DND-41 (cell line): ENCODE measurements at regions not wholly inside any gene's neighbourhood (a gene's known extent, or its start where the extent isn't known, plus 50 kb on each side); places are given as distances from the start of the nearest gene placed in this dataset.

Experiments used
- ATAC-seq: fragments of 200-7000 bp; cut with Tn5 transposase; 3 replicates; pipeline ENCODE4 v1.9.1; 2021; ENCODE audit warnings: low read depth; ENCODE audit not compliant: insufficient read depth
- DNase-seq: peaks from one replicate; pipeline ENCODE4 v3.0.0-alpha.2; 2020
- H2AFZ ChIP-seq: 2 replicates; pipeline ENCODE4 v1.6.0; 2012; ENCODE audit warnings: low read depth, low read length
- H3K27ac ChIP-seq: 2 replicates; pipeline ENCODE4 v1.5.1; 2012; ENCODE audit warnings: low read length, inconsistent platforms
- H3K27me3 ChIP-seq: fragments of 200-600 bp; sonication (generic); 2 replicates; pipeline ENCODE4 v1.6.0; 2012; ENCODE audit warnings: low read length, mild to moderate bottlenecking, inconsistent platforms; ENCODE audit not compliant: insufficient read depth, poor library complexity
- H3K36me3 ChIP-seq: 2 replicates; pipeline ENCODE4 v1.5.1; 2012; ENCODE audit warnings: low read length, inconsistent platforms; ENCODE audit not compliant: insufficient read depth
- H3K4me1 ChIP-seq: 2 replicates; pipeline ENCODE4 v1.5.1; 2012; ENCODE audit warnings: mild to moderate bottlenecking, low read length; ENCODE audit not compliant: insufficient read depth
- H3K4me2 ChIP-seq: 2 replicates; pipeline ENCODE4 v1.6.0; 2012; ENCODE audit warnings: mild to moderate bottlenecking, moderate library complexity, low read length, inconsistent platforms; ENCODE audit not compliant: insufficient read depth
- H3K4me3 ChIP-seq, 2 experiments: fragments of 200-600 bp in 1 of 2; shearing (Covaris generic) in 1 of 2; 2 replicates each; pipeline ENCODE4 v1.5.1; 2012 to 2016; ENCODE audit warnings: inconsistent platforms in 2 of 2, low read length in 2 of 2, mild to moderate bottlenecking in 2 of 2, low read depth in 1 of 2, moderate library complexity in 1 of 2
- H3K79me2 ChIP-seq: 2 replicates; pipeline ENCODE4 v1.6.0; 2012; ENCODE audit warnings: low read length, inconsistent platforms; ENCODE audit not compliant: insufficient read depth
- H3K9ac ChIP-seq: 2 replicates; pipeline ENCODE4 v1.6.0; 2012; ENCODE audit warnings: low read depth, mild to moderate bottlenecking, inconsistent platforms, low read length, moderate library complexity
- H3K9me3 ChIP-seq: 2 replicates; pipeline ENCODE4 v1.5.1; 2012; ENCODE audit warnings: low read length, moderate library complexity, mild to moderate bottlenecking, inconsistent platforms; ENCODE audit not compliant: insufficient read depth, severe bottlenecking
- H4K20me1 ChIP-seq: 2 replicates; pipeline ENCODE4 v1.6.0; 2012; ENCODE audit warnings: low read length; ENCODE audit not compliant: insufficient read depth
- CTCF ChIP-seq: IDR thresholded peaks from 2 replicates; pipeline ENCODE4 v1.5.1; 2012; ENCODE audit warnings: borderline replicate concordance, low read length, moderate library complexity, mild to moderate bottlenecking; ENCODE audit not compliant: poor library complexity, severe bottlenecking; ENCODE audit errors: extremely low read depth
- EZH2 ChIP-seq: IDR thresholded peaks from 3 replicates; pipeline ENCODE4 v1.6.1; 2012; ENCODE audit warnings: borderline replicate concordance, low read depth, mild to moderate bottlenecking, moderate library complexity, low read length, inconsistent platforms; ENCODE audit not compliant: severe bottlenecking

GRCh38 chr12:63056649-63057048 is 94.4 kb downstream of the AVPR1A start:
- Histone ChIP-seq H4K20me1 (no peaks in the 10 kb centered on the region), H3K27me3 (no peaks in the 10 kb centered on the region), H3K4me2 (no peak overlapping the region), H3K9ac (no peak overlapping the region), H3K9me3 (no peaks in the 10 kb centered on the region), H3K4me1 (no peaks in the 10 kb centered on the region), H3K79me2 (no peaks in the 10 kb centered on the region), H2AFZ (no peak overlapping the region), H3K4me3 (no peak overlapping the region), H3K36me3 (no peaks in the 10 kb centered on the region), H3K27ac (no peak overlapping the region)
- DNase-seq = no peak
- no peak for ATAC-seq
- TF ChIP-seq EZH2 (no peak), CTCF (no peak)

- ATAC-seq = no peak
- H3K27ac ChIP-seq = no peak overlapping the region
- H3K4me2 ChIP-seq = no peak overlapping the region
- TF ChIP-seq CTCF (no peak), EZH2 (no peak)
- no peaks in the 10 kb centered on the region for H3K36me3 ChIP-seq
- no peak for DNase-seq
- H3K9me3 ChIP-seq = no peaks in the 10 kb centered on the region
- no peak overlapping the region for H3K9ac ChIP-seq
- no peak overlapping the region for H2AFZ ChIP-seq
- H3K79me2 ChIP-seq = no peaks in the 10 kb centered on the region
- no peaks in the 10 kb centered on the region for H4K20me1 ChIP-seq
- H3K27me3 ChIP-seq = no peaks in the 10 kb centered on the region
- no peaks in the 10 kb centered on the region for H3K4me1 ChIP-seq
- no peak overlapping the region for H3K4me3 ChIP-seq
These were observed 98.3 kb downstream of the AVPR1A start for GRCh38 chr12:63052696-63053095.

- TF ChIP-seq EZH2 (no peak), CTCF (no peak)
- H3K27ac ChIP-seq = no peak overlapping the region
- no peaks in the 10 kb centered on the region for H3K36me3 ChIP-seq
- no peak overlapping the region for H2AFZ ChIP-seq
- ATAC-seq = no peak
- H3K4me3 ChIP-seq = no peak overlapping the region
- no peak overlapping the region for H3K4me2 ChIP-seq
- no peaks in the 10 kb centered on the region for H3K4me1 ChIP-seq
- no peak overlapping the region for H3K9ac ChIP-seq
- H4K20me1 ChIP-seq = no peaks in the 10 kb centered on the region
- H3K9me3 ChIP-seq = no peaks in the 10 kb centered on the region
- no peak for DNase-seq
- no peaks in the 10 kb centered on the region for H3K79me2 ChIP-seq
- H3K27me3 ChIP-seq = no peaks in the 10 kb centered on the region
These were observed 103.9 kb downstream of the AVPR1A start for GRCh38 chr12:63047146-63047545.

- Histone ChIP-seq H3K4me3 (no peak overlapping the region), H3K27me3 (no peaks in the 10 kb centered on the region), H3K36me3 (no peaks in the 10 kb centered on the region), H2AFZ (no peak overlapping the region), H3K4me2 (no peak overlapping the region), H3K4me1 (no peaks in the 10 kb centered on the region), H3K9ac (no peak overlapping the region), H4K20me1 (no peaks in the 10 kb centered on the region), H3K79me2 (no peaks in the 10 kb centered on the region), H3K9me3 (no peaks in the 10 kb centered on the region), H3K27ac (no peak overlapping the region)
- no peak for ATAC-seq
- TF ChIP-seq EZH2 = no peak
- no peak for TF ChIP-seq CTCF
- no peak for DNase-seq
These were observed 105.8 kb downstream of the AVPR1A start for GRCh38 chr12:63045020-63045860.
